HL-60 (cell line): ENCODE measurements at regions not wholly inside any gene's neighbourhood (a gene's known extent, or its start where the extent isn't known, plus 50 kb on each side); places are given as distances from the start of the nearest gene placed in this dataset.

ENCODE experiments used
- POLR2AphosphoS5 ChIP-seq: IDR thresholded peaks from 2 replicates; pipeline ENCODE4 v1.6.1; 2012; ENCODE audit warnings: low read depth
- TF ChIP-seq, protein P1 (sequence below): IDR thresholded peaks from one replicate; pipeline ENCODE4 v1.5.1; 2011; ENCODE audit warnings: low read length, control low read depth, inconsistent platforms; ENCODE audit not compliant: insufficient read depth
- TF ChIP-seq, protein P2 (sequence below): IDR thresholded peaks from 2 replicates; pipeline ENCODE4 v1.6.1; 2012; ENCODE audit warnings: low read depth; ENCODE audit not compliant: insufficient replicate concordance

DNA sequence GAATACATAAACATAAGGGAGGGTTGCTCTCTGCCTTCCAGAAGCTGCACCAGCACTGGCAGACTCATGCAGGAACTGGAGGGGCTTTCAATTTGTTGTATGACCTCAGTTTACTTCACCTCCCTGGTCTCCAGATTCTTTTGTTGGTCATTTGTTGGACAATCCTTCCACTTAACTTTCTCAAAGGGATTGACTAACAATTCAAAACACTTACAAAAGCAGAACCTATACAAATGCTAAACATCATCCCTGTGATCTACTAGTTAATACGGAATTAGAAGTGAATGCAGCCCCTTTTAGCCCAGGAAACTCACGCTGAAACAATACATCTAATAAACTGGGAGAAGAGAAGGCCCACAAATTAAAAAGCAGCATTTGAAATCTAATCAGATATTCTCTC is 404.6 kb upstream of the BRINP1 start:
- no peak for TF ChIP-seq POLR2AphosphoS5
- TF ChIP-seq, protein P1, sequence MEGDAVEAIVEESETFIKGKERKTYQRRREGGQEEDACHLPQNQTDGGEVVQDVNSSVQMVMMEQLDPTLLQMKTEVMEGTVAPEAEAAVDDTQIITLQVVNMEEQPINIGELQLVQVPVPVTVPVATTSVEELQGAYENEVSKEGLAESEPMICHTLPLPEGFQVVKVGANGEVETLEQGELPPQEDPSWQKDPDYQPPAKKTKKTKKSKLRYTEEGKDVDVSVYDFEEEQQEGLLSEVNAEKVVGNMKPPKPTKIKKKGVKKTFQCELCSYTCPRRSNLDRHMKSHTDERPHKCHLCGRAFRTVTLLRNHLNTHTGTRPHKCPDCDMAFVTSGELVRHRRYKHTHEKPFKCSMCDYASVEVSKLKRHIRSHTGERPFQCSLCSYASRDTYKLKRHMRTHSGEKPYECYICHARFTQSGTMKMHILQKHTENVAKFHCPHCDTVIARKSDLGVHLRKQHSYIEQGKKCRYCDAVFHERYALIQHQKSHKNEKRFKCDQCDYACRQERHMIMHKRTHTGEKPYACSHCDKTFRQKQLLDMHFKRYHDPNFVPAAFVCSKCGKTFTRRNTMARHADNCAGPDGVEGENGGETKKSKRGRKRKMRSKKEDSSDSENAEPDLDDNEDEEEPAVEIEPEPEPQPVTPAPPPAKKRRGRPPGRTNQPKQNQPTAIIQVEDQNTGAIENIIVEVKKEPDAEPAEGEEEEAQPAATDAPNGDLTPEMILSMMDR = no peak
- TF ChIP-seq, protein P2, sequence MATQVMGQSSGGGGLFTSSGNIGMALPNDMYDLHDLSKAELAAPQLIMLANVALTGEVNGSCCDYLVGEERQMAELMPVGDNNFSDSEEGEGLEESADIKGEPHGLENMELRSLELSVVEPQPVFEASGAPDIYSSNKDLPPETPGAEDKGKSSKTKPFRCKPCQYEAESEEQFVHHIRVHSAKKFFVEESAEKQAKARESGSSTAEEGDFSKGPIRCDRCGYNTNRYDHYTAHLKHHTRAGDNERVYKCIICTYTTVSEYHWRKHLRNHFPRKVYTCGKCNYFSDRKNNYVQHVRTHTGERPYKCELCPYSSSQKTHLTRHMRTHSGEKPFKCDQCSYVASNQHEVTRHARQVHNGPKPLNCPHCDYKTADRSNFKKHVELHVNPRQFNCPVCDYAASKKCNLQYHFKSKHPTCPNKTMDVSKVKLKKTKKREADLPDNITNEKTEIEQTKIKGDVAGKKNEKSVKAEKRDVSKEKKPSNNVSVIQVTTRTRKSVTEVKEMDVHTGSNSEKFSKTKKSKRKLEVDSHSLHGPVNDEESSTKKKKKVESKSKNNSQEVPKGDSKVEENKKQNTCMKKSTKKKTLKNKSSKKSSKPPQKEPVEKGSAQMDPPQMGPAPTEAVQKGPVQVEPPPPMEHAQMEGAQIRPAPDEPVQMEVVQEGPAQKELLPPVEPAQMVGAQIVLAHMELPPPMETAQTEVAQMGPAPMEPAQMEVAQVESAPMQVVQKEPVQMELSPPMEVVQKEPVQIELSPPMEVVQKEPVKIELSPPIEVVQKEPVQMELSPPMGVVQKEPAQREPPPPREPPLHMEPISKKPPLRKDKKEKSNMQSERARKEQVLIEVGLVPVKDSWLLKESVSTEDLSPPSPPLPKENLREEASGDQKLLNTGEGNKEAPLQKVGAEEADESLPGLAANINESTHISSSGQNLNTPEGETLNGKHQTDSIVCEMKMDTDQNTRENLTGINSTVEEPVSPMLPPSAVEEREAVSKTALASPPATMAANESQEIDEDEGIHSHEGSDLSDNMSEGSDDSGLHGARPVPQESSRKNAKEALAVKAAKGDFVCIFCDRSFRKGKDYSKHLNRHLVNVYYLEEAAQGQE = no peak
